Neural cell (in vitro differentiated cells): ENCODE measurements at regions not wholly inside any gene's neighbourhood (a gene's known extent, or its start where the extent isn't known, plus 50 kb on each side); places are given as distances from the start of the nearest gene placed in this dataset.

Experiments used
- H2AFZ ChIP-seq: fragments of 200-600, 300-800 bp; sonication (generic), shearing (Covaris generic); 2 replicates; pipeline ENCODE4 v1.6.0; 2014; ENCODE audit warnings: low read depth, mild to moderate bottlenecking, antibody characterized with exemption, low read length, moderate library complexity
- H3F3A ChIP-seq: fragments of 200-600 bp; shearing (Covaris generic); 2 replicates; pipeline ENCODE4 v1.6.1; 2016; ENCODE audit warnings: mild to moderate bottlenecking, moderate library complexity, mixed read lengths, antibody characterized with exemption, low read length; ENCODE audit not compliant: insufficient read depth, poor library complexity, severe bottlenecking
- H3K27ac ChIP-seq: fragments of 200-600, 300-800 bp; sonication (generic), shearing (Covaris generic); 2 replicates; pipeline ENCODE4 v1.5.1; 2014; ENCODE audit warnings: mild to moderate bottlenecking, low read length, moderate library complexity
- H3K27me3 ChIP-seq: fragments of 300-800, 200-600 bp; sonication (generic), shearing (Covaris generic); 2 replicates; pipeline ENCODE4 v1.6.0; 2014; ENCODE audit warnings: mild to moderate bottlenecking, low read depth, low read length, moderate library complexity; ENCODE audit not compliant: insufficient read depth
- H3K36me3 ChIP-seq: fragments of 300-800, 200-600 bp; sonication (generic), shearing (Covaris generic); 2 replicates; pipeline ENCODE4 v1.5.1; 2014; ENCODE audit warnings: mild to moderate bottlenecking, antibody characterized with exemption, low read length, moderate library complexity; ENCODE audit not compliant: insufficient read depth
- H3K4me2 ChIP-seq: fragments of 300-800, 200-600 bp; sonication (generic), shearing (Covaris generic); 2 replicates; pipeline ENCODE4 v1.6.0; 2014; ENCODE audit warnings: mild to moderate bottlenecking, low read length
- H3K4me3 ChIP-seq: fragments of 300-800, 200-600 bp; sonication (generic), shearing (Covaris generic); 2 replicates; pipeline ENCODE4 v1.5.1; 2014; ENCODE audit warnings: mild to moderate bottlenecking, low read length, moderate library complexity
- H3K79me2 ChIP-seq: fragments of 200-600 bp; shearing (Covaris generic); replicated peaks from 2 replicates; pipeline ENCODE4 v1.6.0; 2014; ENCODE audit warnings: mild to moderate bottlenecking, low read length, moderate library complexity; ENCODE audit not compliant: insufficient read depth
- H3K9ac ChIP-seq: fragments of 300-800, 200-600 bp; sonication (generic), shearing (Covaris generic); 2 replicates; pipeline ENCODE4 v1.6.1; 2016; ENCODE audit warnings: mild to moderate bottlenecking, low read length, mixed read lengths
- H3K9me2 ChIP-seq: fragments of 200-600 bp; shearing (Covaris generic); 2 replicates; pipeline ENCODE4 v1.6.1; 2016; ENCODE audit warnings: mild to moderate bottlenecking, low read length, mixed read lengths; ENCODE audit not compliant: insufficient read depth
- H3K9me3 ChIP-seq: fragments of 200-600, 300-800 bp; sonication (generic), shearing (Covaris generic); 2 replicates; pipeline ENCODE4 v1.6.1; 2016; ENCODE audit warnings: mild to moderate bottlenecking, mixed run types, low read length, moderate library complexity, mixed read lengths
- H4K20me1 ChIP-seq: fragments of 200-600 bp; shearing (Covaris generic); 2 replicates; pipeline ENCODE4 v1.6.1; 2016; ENCODE audit warnings: mild to moderate bottlenecking, mixed run types; ENCODE audit not compliant: insufficient read depth
- CTCF ChIP-seq: fragments of 450-650 bp; IDR thresholded peaks from 2 replicates; pipeline ENCODE4 v1.5.1; 2014; ENCODE audit warnings: antibody characterized with exemption, mild to moderate bottlenecking, moderate library complexity; ENCODE audit not compliant: poor library complexity, severe bottlenecking
- EZH2 ChIP-seq: fragments of 200-600, 300-800 bp; shearing (Covaris generic), sonication (generic); IDR thresholded peaks from 2 replicates; pipeline ENCODE4 v1.6.1; 2014; ENCODE audit warnings: antibody characterized with exemption, low read length, borderline replicate concordance, mild to moderate bottlenecking; ENCODE audit not compliant: insufficient read depth, poor library complexity, severe bottlenecking
- RAD21 ChIP-seq: fragments of 450-650 bp; conservative IDR thresholded peaks from 2 replicates; pipeline ENCODE4 v1.6.1; 2014; ENCODE audit warnings: antibody characterized with exemption, mild to moderate bottlenecking, moderate library complexity
- REST ChIP-seq: IDR thresholded peaks from 2 replicates; pipeline ENCODE4 v1.6.1; 2012; ENCODE audit warnings: borderline replicate concordance
- SMC3 ChIP-seq: fragments of 450-650 bp; conservative IDR thresholded peaks from 2 replicates; pipeline ENCODE4 v1.6.1; 2014; ENCODE audit warnings: antibody characterized with exemption, mild to moderate bottlenecking, moderate library complexity; ENCODE audit not compliant: poor library complexity

- Histone ChIP-seq H3K9ac (no peak overlapping the region), H3K27me3 (no peaks in the 10 kb centered on the region), H3K4me2 (no peak overlapping the region), H3K27ac (no peak overlapping the region), H3K4me3 (no peak overlapping the region), H3F3A (no peaks in the 10 kb centered on the region), H4K20me1 (no peaks in the 10 kb centered on the region), H3K9me3 (no peaks in the 10 kb centered on the region), H2AFZ (no peak overlapping the region), H3K79me2 (no peaks in the 10 kb centered on the region), H3K36me3 (no peaks in the 10 kb centered on the region), H3K9me2 (no peaks in the 10 kb centered on the region)
- TF ChIP-seq RAD21 (peak; percentile 90), SMC3 (peak; percentile 86), CTCF (peak; percentile 86), REST (no peak), EZH2 (no peak)
Observed at GRCh38 chr7:18352339-18353255, 143.0 kb upstream of the HDAC9 start.

- Histone ChIP-seq H3K9me3 (no peaks in the 10 kb centered on the region), H3K4me3 (no peak overlapping the region), H3K79me2 (no peaks in the 10 kb centered on the region), H3K27me3 (no peaks in the 10 kb centered on the region), H3F3A (no peaks in the 10 kb centered on the region), H3K4me2 (no peak overlapping the region), H4K20me1 (no peaks in the 10 kb centered on the region), H3K9me2 (no peaks in the 10 kb centered on the region), H3K36me3 (no peaks in the 10 kb centered on the region), H2AFZ (no peak overlapping the region), H3K27ac (no peak overlapping the region), H3K9ac (no peak overlapping the region)
- no peak for TF ChIP-seq REST
Observed at GRCh38 chr7:18353339-18353738, 142.2 kb upstream of the HDAC9 start.
